Right lobe of liver (tissue), 6 donors: ENCODE measurements at regions not wholly inside any gene's neighbourhood (a gene's known extent, or its start where the extent isn't known, plus 50 kb on each side); places are given as distances from the start of the nearest gene placed in this dataset.

Source experiments
- ATAC-seq, 4 donors: fragments of 200-7000 bp; cut with Tn5 transposase; one replicate each; pipeline ENCODE4 v1.9.1; 2020; ENCODE audit warnings: mild to moderate bottlenecking in 4 of 4, moderate library complexity in 4 of 4
- DNase-seq, 3 donors: peaks; one replicate each; pipeline ENCODE4 v3.0.0-alpha.2; 2020
- H3K27ac ChIP-seq, 3 donors: fragments of 200-600 bp; one replicate each; pipeline ENCODE4 v1.8.0; 2022
- H3K27me3 ChIP-seq, 2 donors: fragments of 200-600 bp; one replicate each; pipeline ENCODE4 v1.8.0; 2022
- H3K36me3 ChIP-seq, 4 donors: fragments of 200-600 bp; sonication (generic) in 1 of 4; one replicate each; pipeline versions ENCODE4 v1.5.1 to v1.8.0; 2017 to 2022; ENCODE audit warnings: control low read depth in 1 of 4
- H3K4me1 ChIP-seq, 4 donors: fragments of 200-600 bp; sonication (generic) in 1 of 4; one replicate each; pipeline versions ENCODE4 v1.5.1 to v1.8.0; 2017 to 2022; ENCODE audit warnings: control low read depth in 1 of 4
- H3K4me3 ChIP-seq, 3 donors: fragments of 200-600 bp; one replicate each; pipeline ENCODE4 v1.8.0; 2022
- H3K9me3 ChIP-seq, 4 donors: fragments of 200-600 bp; sonication (generic) in 1 of 4; one replicate each; pipeline versions ENCODE4 v1.5.1 to v1.8.0; 2017 to 2022; ENCODE audit warnings: control low read depth in 1 of 4
- CTCF ChIP-seq, 4 donors: fragments of 200-600 bp in 3 of 4; fragments of 450-650 bp in 1 of 4; IDR thresholded peaks; one replicate each; pipeline versions ENCODE4 v1.5.1 to v1.8.0; 2016 to 2022; ENCODE audit warnings: antibody characterized with exemption in 4 of 4, mild to moderate bottlenecking in 2 of 4
- POLR2A ChIP-seq: fragments of 450-650 bp; IDR thresholded peaks from one replicate; pipeline ENCODE4 v1.6.1; 2017; ENCODE audit warnings: antibody characterized with exemption, mild to moderate bottlenecking
- WGBS: methylation state at CpG from one replicate; pipeline ENCODE4 v1.1.6; 2018; ENCODE audit warnings: low coverage, low lambda C conversion rate; ENCODE audit not compliant: insufficient coverage; ENCODE audit errors: missing lambda C conversion rate; 5-methylcytosine and 5-hydroxymethylcytosine counted together
- intact Hi-C, 2 donors: fragments of 100-400 bp; cut with DNase I; formaldehyde crosslinking; loops; one replicate each; pipeline versions ENCODE4 v1.11.2 to v1.14.1; 2022
- donor health status: DM: no; HTN: yes; CAD: no.
- donor health status: DM: no; HTN: no; CAD: no.
- donor health status: DM: no; HTN: no; CAD: no.
- donor health status: DM: no; HTN: yes; CAD: no.
- donor health status: DM: no; HTN: yes; CAD: no.

GRCh38 chr3:56933803-56934202 lies 126.7 kb upstream of the SPATA12 start:
- no peak for DNase-seq
- no peak for ATAC-seq
- TF ChIP-seq CTCF (IDR thresholded peaks at IDR 0.05) = no peak
- TF ChIP-seq POLR2A = no peak
- Histone ChIP-seq H3K27ac (no peak overlapping the region), H3K27me3 (no peaks in the 10 kb centered on the region), H3K4me1 (no peaks in the 10 kb centered on the region), H3K9me3 (no peaks in the 10 kb centered on the region), H3K36me3 (no peaks in the 10 kb centered on the region), H3K4me3 (no peak overlapping the region)
- intact Hi-C loops = no loop called here
- WGBS = 60% methylated on average over 1 of the region's 1 CpG

GRCh38 chr3:56932866-56933265 lies 127.6 kb upstream of the SPATA12 start:
- no peaks in the 10 kb centered on the region for H3K36me3 ChIP-seq
- TF ChIP-seq POLR2A = no peak
- no peak for TF ChIP-seq CTCF (IDR thresholded peaks at IDR 0.05)
- intact Hi-C loops = no loop called here
- DNase-seq (no peak), ATAC-seq (no peak)
- no peaks in the 10 kb centered on the region for H3K27me3 ChIP-seq
- H3K9me3 ChIP-seq = no peaks in the 10 kb centered on the region
- H3K4me1 ChIP-seq = no peaks in the 10 kb centered on the region
- no peak overlapping the region for H3K27ac ChIP-seq
- 76% methylated on average over 3 of the region's 3 CpGs for WGBS
- H3K4me3 ChIP-seq = no peak overlapping the region

GRCh38 chr3:56931836-56932235 lies 128.6 kb upstream of the SPATA12 start:
- H3K9me3 ChIP-seq = no peaks in the 10 kb centered on the region
- H3K4me3 ChIP-seq = no peak overlapping the region
- TF ChIP-seq POLR2A = no peak
- no peak for TF ChIP-seq CTCF (IDR thresholded peaks at IDR 0.05)
- no peak overlapping the region for H3K27ac ChIP-seq
- intact Hi-C loops = no loop called here
- H3K36me3 ChIP-seq = no peaks in the 10 kb centered on the region
- H3K4me1 ChIP-seq = no peaks in the 10 kb centered on the region
- ATAC-seq = no peak
- H3K27me3 ChIP-seq = no peaks in the 10 kb centered on the region
- no peak for DNase-seq

DNA sequence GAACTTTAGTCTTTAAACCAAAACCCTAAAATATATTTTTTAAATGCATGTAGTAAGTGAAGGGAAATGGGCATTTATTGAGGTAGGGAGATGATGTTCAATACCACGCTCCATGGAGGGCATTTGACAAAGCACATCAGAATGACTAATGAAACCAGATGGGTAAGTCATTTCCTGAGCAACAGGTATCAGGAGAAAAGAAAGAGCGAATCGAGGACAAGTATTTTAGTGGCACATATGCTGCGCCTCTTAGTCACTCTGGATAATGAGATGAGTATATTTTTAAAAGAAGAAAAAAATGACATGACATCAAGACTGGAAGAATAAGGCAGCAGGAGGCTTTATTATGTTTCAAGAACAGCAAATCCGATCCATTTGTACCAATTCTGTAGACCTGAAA lies 129.0 kb upstream of the ARHGEF3 start:
- intact Hi-C loops = no loop called here
- no peak overlapping the region for H3K27ac ChIP-seq
- H3K36me3 ChIP-seq = no peaks in the 10 kb centered on the region
- ATAC-seq (no peak), DNase-seq (no peak)
- 80% methylated on average over 5 of the region's 5 CpGs for WGBS
- no peaks in the 10 kb centered on the region for H3K4me1 ChIP-seq
- no peak for TF ChIP-seq CTCF (IDR thresholded peaks at IDR 0.05)
- H3K4me3 ChIP-seq = no peak overlapping the region
- H3K27me3 ChIP-seq = no peaks in the 10 kb centered on the region
- no peaks in the 10 kb centered on the region for H3K9me3 ChIP-seq

GRCh38 chr3:56929809-56930615 lies 128.3 kb upstream of the ARHGEF3 start:
- intact Hi-C loops = no loop called here
- Histone ChIP-seq H3K9me3 (no peaks in the 10 kb centered on the region), H3K36me3 (no peaks in the 10 kb centered on the region), H3K4me1 (no peaks in the 10 kb centered on the region), H3K27me3 (no peaks in the 10 kb centered on the region), H3K27ac (no peak overlapping the region), H3K4me3 (no peak overlapping the region)
- no peak for ATAC-seq
- 72% methylated on average over 10 of the region's 10 CpGs for WGBS
- DNase-seq = no peak
- TF ChIP-seq POLR2A (no peak), CTCF (IDR thresholded peaks at IDR 0.05) (no peak)
